Umbilical cord (tissue), 1 donor: ENCODE measurements at regions not wholly inside any gene's neighbourhood (a gene's known extent, or its start where the extent isn't known, plus 50 kb on each side); places are given as distances from the start of the nearest gene placed in this dataset.
"Not testable (repeated sequence)": the region's sequence is repeated elsewhere in the genome, so short reads cannot be mapped to it uniquely, and the experiment has no call there.

ENCODE experiments used
- DNase-seq: peaks from one replicate; pipeline ENCODE4 v3.0.0-alpha.2; 2015; ENCODE audit warnings: low spot score

DNA sequence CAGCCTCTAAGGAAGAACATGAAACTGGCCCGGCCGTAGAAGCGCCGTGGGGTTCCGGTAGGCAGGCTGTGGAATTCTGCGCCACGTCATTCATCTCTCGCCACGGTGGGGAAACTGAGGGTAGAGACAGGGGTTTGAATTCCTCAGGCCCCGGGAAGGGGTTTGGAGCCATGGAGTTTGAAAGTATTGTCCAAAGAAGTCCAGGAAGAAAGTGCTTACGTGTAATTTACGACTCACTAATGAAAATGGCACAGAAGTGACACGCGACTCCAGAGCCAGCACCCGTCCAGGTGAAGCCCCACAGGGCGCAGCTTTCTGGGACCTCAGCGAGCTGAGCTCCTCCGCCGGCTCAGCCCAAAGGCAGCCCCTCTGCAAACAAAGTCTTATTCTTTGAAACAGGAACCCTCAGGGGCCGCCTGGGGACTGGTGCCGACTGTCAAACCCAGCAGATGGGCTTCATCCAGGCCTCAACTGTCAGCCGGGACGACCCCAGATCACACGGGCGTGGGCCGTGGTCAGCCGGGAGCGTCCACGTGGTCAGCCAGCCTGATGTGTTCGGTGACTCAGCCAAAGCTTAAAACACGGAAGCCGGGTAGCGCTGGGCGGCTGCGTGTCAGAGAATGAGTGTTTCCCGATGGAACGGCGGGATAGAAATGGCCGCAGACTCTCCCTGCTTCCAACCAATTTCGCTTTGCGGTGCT lies 200.0 kb downstream of the LAT start:
- DNase-seq, result not testable (repeated sequence)

GRCh38 chr16:29182940-29183868 lies 198.4 kb downstream of the LAT start:
- DNase-seq, result peak; percentile 82

- no peak for DNase-seq
Observed at GRCh38 chr16:29182501-29182900, 197.6 kb downstream of the LAT start.

- not testable (repeated sequence) for DNase-seq
Observed at GRCh38 chr16:29181921-29182411, 197.1 kb downstream of the LAT start.

GRCh38 chr16:29181254-29181780 lies 196.5 kb downstream of the LAT start:
- not testable (repeated sequence) for DNase-seq

DNA sequence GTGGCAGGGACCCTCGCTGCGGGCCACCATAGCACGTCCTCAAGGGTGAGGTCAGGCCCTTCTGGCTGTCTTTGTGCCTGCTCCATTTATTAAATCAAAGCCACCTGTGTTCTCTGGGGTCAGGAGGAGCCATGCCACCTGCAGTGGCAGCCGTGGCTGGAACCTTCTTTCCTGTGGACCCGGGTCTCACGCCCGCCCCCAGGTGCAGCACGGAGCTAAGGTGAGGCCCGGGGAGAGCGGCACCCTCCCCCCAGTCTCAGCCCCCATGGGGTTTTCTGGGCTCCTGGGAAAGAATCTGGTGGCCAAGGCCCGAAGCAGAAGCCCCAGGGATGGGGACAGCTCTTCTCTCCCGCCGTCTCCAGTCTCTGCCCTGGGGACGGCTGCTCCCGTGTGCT lies 195.4 kb downstream of the LAT start:
- DNase-seq, result not testable (repeated sequence)

- DNase-seq, result peak; percentile 52
Observed at GRCh38 chr16:29179401-29180205, 194.8 kb downstream of the LAT start.

DNA sequence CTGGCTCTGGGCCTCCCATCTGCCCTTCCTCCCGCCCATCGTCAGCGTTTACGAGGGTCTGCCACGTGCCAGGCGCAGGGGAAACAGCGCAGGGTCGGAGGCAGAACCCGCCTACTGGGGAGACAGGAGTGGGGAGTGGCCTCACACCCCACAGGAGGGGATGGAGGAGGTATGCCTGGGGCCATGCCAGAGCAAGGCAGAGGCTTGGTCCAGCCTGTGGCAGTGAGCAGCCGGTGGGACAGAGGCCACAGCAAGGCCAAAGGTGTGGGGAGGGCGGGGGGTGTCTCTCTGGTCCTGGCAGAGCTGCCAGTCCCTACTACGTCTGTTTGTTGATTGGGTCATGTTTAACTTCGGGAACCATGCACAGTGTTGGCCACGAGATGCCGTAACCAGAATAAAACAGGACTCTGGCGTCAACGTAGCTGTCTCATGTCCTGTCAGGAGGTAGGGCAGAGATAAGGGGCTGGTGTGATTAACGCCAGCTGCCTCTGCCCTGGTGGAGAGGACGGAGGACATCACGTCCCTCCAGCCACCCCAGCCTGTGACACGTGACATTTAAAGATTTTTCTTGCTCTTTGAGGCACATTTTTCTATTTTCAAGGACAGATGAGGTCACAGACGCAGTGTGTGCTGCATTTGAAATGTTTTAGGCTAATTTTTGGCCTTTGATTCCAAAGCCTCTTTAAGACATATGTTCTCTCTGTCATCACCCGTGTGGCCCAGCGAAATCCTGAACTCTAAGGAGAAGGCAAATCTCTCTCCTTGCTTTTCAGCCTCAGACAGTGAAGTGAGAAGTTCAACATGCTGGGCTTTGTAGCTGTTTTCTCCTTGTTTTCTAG lies 193.3 kb downstream of the LAT start:
- DNase-seq, result peak; percentile 75

- not testable (repeated sequence) for DNase-seq
Observed at GRCh38 chr16:29177203-29177887, 192.5 kb downstream of the LAT start.

GRCh38 chr16:29176822-29177202 lies 192.0 kb downstream of the LAT start:
- DNase-seq, result not testable (repeated sequence)

- not testable (repeated sequence) for DNase-seq
Observed at GRCh38 chr16:29176154-29176470, 191.3 kb downstream of the LAT start.

GRCh38 chr16:29175411-29176153 lies 190.7 kb downstream of the LAT start:
- DNase-seq, result not testable (repeated sequence)

DNA sequence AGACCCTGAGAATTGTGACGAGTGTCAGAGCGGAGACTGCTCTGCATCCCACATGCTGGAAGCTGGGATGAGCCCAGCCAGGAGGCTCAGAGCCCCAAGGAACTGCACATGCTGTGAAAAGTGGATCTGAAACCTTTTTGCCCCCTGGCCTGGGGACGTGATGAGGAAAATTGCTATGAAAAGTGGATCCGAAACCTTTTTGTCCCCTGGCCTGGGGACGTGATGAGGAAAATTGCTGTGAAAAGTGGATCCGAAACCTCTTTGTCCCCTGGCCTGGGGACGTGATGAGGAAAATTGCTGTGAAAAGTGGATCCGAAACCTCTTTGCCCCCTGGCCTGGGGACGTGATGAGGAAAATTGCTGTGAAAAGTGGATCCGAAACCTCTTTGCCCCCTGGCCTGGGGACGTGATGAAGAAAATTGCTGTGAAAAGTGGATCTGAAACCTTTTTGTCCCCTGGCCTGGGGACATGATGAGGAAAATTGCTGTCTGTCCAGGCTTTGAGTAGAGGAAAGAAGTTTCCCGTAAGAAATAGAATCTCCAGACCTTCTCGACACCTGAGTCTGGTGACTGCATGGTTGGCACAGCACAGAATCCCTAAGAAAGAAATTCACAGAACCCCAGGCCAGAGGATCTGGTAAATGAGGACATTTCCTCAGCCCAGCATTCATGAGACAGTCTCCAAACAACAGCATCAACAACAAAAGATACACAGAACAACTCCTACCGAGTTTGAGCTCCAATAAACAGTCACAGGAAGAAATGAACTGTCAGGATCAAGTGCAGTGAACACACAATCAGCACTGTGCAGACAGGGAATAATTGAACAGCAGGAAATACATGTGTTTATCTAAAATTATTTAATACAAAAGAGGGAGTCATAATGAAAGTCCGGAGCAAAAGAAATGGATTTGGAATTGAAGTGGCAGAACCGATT lies 188.8 kb downstream of the LAT start:
- not testable (repeated sequence) for DNase-seq

- DNase-seq, result not testable (repeated sequence)
Observed at GRCh38 chr16:29172098-29172724, 187.4 kb downstream of the LAT start.

- not testable (repeated sequence) for DNase-seq
Observed at GRCh38 chr16:29171296-29171695, 186.4 kb downstream of the LAT start.

DNA sequence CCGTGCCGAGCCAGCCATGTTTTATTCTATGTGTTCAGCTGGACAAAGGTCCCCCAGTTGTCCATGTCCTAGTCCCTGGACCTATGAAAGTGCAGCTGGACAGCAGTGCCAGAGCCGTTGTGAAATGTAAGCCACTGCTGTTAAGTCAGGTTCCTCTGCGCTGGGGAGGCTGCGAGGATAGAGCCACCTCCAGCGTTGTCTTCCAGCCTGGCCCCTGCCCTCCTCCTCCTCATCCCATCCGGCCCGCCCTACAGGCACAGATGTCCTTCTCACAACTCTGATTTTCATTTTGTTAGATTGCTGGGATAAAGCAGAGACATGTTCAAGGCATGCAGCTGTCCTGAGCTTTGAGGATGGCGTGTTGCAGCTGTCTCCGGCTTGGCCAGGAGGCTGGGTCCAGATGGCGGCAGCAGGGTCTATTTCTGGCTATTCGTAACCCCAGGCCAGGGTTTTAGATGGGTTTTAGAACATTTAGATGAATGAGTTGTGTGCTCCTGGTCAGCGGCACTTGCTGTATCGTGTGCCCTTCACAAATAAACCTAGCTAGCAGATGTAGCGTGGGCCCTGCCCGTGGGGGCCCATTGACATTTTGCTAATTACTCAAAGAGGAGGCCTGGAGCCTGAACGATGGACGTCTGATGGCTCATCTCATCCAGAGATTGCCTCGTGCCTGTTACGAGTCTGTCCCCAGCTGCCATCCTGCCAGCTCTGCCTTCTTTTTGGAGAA lies 185.7 kb downstream of the LAT start:
- peak; percentile 79 for DNase-seq
